ENCODE measurements at regions not wholly inside any gene's neighbourhood (a gene's known extent, or its start where the extent isn't known, plus 50 kb on each side); places are given as distances from the start of the nearest gene placed in this dataset.

DNA sequence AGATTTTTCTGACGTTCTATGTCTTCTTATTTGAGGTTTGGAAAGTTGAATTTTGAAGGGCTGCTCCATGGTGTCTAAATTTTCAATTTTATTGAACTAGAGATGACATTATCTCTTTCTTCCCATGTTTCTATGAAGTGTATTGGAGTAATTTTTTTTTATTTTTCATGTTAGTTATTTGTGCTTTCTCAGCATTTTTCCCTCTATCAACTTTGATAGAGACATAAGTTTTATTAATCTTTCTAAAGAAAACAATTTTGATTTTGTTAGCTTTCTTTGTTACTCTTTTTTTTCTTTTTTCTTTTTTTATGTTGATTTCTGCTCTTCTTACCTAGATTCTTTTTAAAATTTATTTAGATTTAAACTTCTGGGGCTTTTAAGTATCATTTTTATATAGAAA lies 1694.8 kb downstream of the PCDH9 start:
- TF ChIP-seq, protein P1, sequence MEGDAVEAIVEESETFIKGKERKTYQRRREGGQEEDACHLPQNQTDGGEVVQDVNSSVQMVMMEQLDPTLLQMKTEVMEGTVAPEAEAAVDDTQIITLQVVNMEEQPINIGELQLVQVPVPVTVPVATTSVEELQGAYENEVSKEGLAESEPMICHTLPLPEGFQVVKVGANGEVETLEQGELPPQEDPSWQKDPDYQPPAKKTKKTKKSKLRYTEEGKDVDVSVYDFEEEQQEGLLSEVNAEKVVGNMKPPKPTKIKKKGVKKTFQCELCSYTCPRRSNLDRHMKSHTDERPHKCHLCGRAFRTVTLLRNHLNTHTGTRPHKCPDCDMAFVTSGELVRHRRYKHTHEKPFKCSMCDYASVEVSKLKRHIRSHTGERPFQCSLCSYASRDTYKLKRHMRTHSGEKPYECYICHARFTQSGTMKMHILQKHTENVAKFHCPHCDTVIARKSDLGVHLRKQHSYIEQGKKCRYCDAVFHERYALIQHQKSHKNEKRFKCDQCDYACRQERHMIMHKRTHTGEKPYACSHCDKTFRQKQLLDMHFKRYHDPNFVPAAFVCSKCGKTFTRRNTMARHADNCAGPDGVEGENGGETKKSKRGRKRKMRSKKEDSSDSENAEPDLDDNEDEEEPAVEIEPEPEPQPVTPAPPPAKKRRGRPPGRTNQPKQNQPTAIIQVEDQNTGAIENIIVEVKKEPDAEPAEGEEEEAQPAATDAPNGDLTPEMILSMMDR (IDR thresholded peaks at IDR 0.05): no peak
- no peak for DNase-seq (ENCODE audit: low spot score)
- Histone ChIP-seq H3K36me3 (no peaks in the 10 kb centered on the region), H3K9me3 (no peaks in the 10 kb centered on the region), H3K4me1 (no peaks in the 10 kb centered on the region), H3K27ac (no peak overlapping the region), H3K4me3 (no peak overlapping the region), H3K27me3 (no peaks in the 10 kb centered on the region)

DNA sequence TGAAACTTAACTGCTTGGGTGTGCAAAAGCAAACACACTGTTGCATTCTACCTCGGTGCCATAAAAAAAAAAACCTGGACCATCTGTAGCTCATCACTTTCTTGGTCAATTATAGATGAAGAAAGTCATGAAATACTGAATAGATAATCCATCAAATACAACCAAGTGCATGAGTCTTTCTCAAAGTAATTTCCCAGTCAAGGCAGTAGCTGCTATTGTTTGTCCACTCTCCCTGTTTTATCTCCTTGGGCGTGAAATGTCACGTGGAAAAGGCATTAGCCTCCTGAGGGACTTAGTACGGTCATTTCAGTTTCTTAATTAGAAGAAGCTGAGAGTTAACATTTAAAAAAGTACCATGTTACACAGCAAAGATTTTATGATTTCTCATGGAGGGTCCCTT lies 1697.9 kb downstream of the PCDH9 start:
- no peaks in the 10 kb centered on the region for H3K9me3 ChIP-seq
- TF ChIP-seq, protein P1 (IDR thresholded peaks at IDR 0.05): no peak
- no peak overlapping the region for H3K4me3 ChIP-seq
- no peaks in the 10 kb centered on the region for H3K4me1 ChIP-seq
- H3K27me3 ChIP-seq: no peaks in the 10 kb centered on the region
- H3K27ac ChIP-seq: no peak overlapping the region
- H3K36me3 ChIP-seq: no peaks in the 10 kb centered on the region
- DNase-seq (ENCODE audit: low spot score): no peak

DNA sequence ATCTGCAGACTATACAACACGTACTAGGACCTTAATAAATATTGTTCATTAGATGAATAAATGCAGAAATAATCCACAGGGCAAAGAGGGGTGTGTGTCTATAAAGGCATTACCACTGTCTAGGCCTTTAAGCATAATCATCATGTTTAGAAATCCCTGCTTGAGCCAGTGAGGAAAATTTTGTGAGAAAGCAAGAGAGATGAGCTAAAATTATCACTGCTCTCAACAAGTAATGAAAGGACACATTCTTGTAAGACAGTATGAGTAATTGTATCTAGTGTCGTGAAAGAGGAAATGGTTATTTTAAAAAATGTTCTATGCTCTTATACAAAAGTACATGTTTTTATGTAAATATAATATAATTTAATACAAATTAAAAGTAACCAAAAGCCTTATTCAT lies 1699.4 kb downstream of the PCDH9 start:
- TF ChIP-seq, protein P1 (IDR thresholded peaks at IDR 0.05): no peak
- H3K27ac ChIP-seq: no peak overlapping the region
- H3K36me3 ChIP-seq: no peaks in the 10 kb centered on the region
- no peak overlapping the region for H3K4me3 ChIP-seq
- no peaks in the 10 kb centered on the region for H3K27me3 ChIP-seq
- no peak for DNase-seq (ENCODE audit: low spot score)
- H3K4me1 ChIP-seq: no peaks in the 10 kb centered on the region
- no peaks in the 10 kb centered on the region for H3K9me3 ChIP-seq

DNA sequence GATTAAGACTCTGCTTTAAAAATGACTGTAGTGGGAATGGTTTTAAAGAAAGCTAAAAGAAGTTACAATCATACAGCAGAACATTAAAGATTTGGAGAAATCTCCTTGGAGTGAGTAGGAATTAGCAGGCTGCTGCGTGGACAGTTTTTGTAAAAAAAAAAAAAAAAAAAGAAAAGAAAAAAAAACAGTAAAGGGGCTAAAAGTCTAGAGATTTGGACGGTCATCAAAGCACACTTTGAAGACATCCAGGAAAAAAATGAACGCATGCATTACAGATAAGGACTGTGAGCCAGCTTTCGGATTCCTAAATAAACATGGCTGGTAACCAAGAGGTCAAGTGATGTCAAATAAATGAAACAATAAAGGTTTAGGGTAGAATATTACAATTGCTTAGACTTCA lies 1700.6 kb downstream of the PCDH9 start:
- Histone ChIP-seq H3K4me1 (no peaks in the 10 kb centered on the region), H3K4me3 (no peak overlapping the region), H3K9me3 (peaks cover 0 to 5% of the 10 kb centered on the region in 2 donors), H3K36me3 (no peaks in the 10 kb centered on the region), H3K27ac (no peak overlapping the region), H3K27me3 (no peaks in the 10 kb centered on the region)
- DNase-seq (ENCODE audit: low spot score): no peak
- TF ChIP-seq, protein P1 (IDR thresholded peaks at IDR 0.05): no peak

DNA sequence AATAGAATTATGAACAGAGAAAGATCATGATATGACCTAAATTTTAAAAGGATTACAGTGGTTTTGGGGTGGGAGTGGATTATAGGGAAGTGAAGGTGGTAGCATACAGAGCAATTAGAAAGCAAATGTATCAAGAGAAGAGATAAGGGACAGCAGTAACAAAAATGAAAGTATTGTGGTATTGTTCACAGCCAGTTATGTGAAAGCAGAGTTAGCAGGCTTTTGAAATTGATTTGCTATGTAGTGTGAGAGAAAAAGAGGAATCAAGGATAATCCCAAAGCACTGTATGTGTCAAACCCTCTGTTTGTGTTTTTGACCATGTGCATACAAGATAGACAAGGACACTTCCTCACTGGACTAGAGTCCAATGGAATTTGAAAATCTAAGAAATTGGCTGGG lies 1721.4 kb downstream of the PCDH9 start:
- Histone ChIP-seq H3K36me3 (no peaks in the 10 kb centered on the region), H3K4me3 (no peak overlapping the region), H3K4me1 (no peaks in the 10 kb centered on the region), H3K27ac (no peak overlapping the region), H3K9me3 (peaks cover 0 to 4% of the 10 kb centered on the region in 2 donors), H3K27me3 (no peaks in the 10 kb centered on the region)
- DNase-seq (ENCODE audit: low spot score): no peak
- TF ChIP-seq, protein P1 (IDR thresholded peaks at IDR 0.05): no peak

DNA sequence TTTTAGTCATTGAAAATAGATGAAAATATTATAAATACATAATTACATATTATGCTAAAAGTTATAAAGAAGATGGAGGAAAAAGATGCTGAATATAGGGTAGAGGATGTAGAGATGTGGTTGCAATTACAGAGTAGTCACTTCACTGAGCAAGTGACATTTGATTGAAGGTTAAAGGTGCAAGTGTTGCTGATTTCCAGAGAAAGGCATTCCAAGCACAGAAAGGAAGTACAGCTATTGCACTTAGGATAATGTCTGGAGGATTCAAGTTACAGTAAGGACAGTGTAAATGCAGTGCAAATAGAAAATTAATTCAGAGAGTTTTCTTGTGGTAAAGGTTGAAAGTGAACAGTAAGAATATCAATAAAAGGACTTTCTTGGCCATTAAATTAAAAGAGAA lies 1721.8 kb downstream of the PCDH9 start:
- Histone ChIP-seq H3K27ac (no peak overlapping the region), H3K4me1 (no peaks in the 10 kb centered on the region), H3K36me3 (no peaks in the 10 kb centered on the region), H3K4me3 (no peak overlapping the region), H3K9me3 (peaks cover 0 to 4% of the 10 kb centered on the region in 2 donors), H3K27me3 (no peaks in the 10 kb centered on the region)
- TF ChIP-seq, protein P1 (IDR thresholded peaks at IDR 0.05): no peak
- DNase-seq (ENCODE audit: low spot score): no peak
